GM21723 (cell line): ENCODE measurements at regions not wholly inside any gene's neighbourhood (a gene's known extent, or its start where the extent isn't known, plus 50 kb on each side); places are given as distances from the start of the nearest gene placed in this dataset.
"Not testable (repeated sequence)": the region's sequence is repeated elsewhere in the genome, so short reads cannot be mapped to it uniquely, and the experiment has no call there.

ENCODE experiments used
- ATAC-seq: cut with Tn5 transposase; IDR thresholded peaks from one replicate; pipeline ENCODE4 v1.9.1; 2021; ENCODE audit warnings: mild to moderate bottlenecking, moderate library complexity; ENCODE audit not compliant: unreplicated experiment

GRCh38 chr2:88984079-88984478, 292.6 kb downstream of the RPIA start:
- not testable (repeated sequence) for ATAC-seq

GRCh38 chr2:88986721-88987330, 295.4 kb downstream of the RPIA start:
- not testable (repeated sequence) for ATAC-seq

GRCh38 chr2:88988617-88989016, 297.1 kb downstream of the RPIA start:
- ATAC-seq = not testable (repeated sequence)

DNA sequence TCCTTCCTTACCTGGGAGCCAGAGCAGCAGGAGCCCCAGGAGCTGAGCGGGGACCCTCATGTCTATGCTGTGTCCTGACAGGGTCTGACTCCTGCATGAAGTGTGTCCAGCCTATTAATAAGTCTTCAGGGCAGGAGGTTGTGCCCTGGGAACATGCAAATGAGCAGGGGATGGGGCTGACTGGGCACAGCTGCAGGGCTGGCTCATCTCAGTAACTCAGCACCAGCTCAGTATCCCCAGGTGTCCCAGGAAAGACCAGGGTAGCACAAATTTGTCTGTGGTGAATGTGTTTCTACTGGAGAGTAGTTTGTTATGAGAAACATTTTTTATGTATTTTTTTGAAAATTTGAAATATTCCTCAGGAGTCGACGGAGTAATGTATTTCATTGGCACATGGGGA, 301.3 kb downstream of the RPIA start:
- ATAC-seq = not testable (repeated sequence)

DNA sequence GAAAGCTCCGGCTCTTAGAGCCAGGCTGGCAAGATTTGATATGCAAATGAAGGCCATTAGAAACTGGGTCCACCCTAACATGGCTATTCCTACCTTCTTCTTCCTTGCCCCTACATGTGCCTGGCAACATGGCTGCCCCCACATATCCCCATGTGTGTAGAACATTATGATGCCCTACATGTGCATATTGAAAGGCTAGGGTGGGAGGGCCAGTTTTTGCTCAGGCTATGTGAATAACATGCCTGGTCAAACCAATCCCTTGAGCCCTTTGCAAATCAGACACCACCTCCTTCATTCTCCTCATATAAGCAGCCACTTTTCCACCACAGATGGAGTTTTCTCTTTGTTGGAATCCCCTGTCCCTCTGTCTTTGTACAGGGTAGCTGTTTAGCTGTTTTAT, 303.4 kb downstream of the RPIA start:
- not testable (repeated sequence) for ATAC-seq

- not testable (repeated sequence) for ATAC-seq
These were observed 305.1 kb downstream of the RPIA start for GRCh38 chr2:88996588-88996987.

GRCh38 chr2:88999365-88999764, 307.9 kb downstream of the RPIA start:
- ATAC-seq = no peak

DNA sequence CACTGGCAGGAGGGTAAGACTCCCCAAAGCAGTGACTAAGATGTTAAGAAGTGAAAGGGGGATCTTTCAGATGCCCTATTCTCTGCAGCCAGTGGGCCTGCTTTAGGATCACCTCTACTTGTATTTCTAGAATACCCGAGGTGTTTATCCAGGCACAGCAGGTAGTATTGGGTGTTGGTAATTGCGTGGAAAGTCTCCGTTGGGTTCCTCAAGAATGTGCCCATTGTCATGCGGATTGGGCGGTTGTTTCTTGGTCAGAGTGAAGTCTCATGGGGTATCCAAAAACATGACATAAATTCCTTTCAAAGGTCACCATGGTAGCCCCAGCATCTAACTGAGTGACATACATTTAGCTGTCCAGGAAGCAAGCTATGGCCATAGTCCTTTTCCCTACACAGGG, 308.8 kb downstream of the RPIA start:
- ATAC-seq = no peak

- not testable (repeated sequence) for ATAC-seq
These were observed 312.8 kb downstream of the RPIA start for GRCh38 chr2:89004238-89004637.

GRCh38 chr2:89020566-89020965, 329.1 kb downstream of the RPIA start:
- ATAC-seq = not testable (repeated sequence)

DNA sequence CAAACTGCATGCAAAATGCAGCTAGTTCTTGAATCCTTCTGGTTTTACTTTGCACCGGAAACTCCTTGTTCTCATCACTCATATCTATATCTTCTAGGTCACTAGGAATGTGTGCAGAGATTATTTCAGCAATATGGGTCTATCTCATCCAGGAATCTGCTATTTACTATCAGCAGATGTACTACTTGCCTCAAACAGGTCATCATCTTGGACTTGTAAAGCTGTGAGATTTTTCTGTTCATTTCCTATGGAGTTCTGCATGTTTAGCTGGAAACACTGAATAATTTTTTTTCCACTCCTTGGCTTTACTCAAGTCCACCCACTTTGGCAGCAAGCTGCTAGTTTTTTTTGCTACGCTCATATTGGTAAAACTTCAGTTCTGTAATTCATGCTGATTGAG, 334.8 kb downstream of the RPIA start:
- not testable (repeated sequence) for ATAC-seq

DNA sequence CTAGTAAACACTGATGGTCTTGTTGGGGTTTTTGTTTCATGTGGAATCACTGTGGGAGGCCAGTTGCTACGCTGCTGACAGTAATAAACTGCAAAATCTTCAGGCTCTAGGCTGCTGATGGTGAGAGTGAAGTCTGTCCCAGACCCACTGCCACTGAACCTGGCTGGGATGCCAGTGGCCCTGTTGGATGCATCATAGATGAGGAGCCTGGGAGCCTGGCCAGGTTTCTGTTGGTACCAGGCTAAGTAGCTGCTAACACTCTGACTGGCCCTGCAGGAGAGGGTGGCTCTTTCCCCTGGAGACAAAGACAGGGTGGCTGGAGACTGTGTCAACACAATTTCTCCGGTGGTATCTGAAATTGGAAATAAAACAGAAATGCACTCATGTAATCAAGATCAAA, 335.6 kb downstream of the RPIA start:
- not testable (repeated sequence) for ATAC-seq

- not testable (repeated sequence) for ATAC-seq
These were observed 336.1 kb downstream of the RPIA start for GRCh38 chr2:89027536-89027935.

DNA sequence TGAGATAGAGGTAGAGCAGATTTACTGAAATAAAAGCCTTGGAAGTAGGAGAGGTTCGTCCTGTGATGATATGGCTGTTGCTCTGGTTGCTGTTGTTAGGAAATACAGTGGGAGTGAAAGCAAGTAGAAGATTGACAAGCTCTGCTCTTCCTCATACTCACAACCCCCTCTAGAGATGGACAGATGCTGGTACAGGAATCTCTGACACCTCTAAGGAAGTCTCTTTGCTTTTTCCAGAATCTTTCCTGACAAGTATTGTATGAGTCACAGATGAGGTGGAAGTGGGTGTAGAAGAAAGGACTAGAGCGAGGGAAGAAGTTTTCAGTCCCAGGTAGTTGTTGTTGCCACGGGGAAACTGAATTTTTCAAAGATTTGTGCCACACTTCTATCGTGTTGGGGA, 337.8 kb downstream of the RPIA start:
- not testable (repeated sequence) for ATAC-seq

DNA sequence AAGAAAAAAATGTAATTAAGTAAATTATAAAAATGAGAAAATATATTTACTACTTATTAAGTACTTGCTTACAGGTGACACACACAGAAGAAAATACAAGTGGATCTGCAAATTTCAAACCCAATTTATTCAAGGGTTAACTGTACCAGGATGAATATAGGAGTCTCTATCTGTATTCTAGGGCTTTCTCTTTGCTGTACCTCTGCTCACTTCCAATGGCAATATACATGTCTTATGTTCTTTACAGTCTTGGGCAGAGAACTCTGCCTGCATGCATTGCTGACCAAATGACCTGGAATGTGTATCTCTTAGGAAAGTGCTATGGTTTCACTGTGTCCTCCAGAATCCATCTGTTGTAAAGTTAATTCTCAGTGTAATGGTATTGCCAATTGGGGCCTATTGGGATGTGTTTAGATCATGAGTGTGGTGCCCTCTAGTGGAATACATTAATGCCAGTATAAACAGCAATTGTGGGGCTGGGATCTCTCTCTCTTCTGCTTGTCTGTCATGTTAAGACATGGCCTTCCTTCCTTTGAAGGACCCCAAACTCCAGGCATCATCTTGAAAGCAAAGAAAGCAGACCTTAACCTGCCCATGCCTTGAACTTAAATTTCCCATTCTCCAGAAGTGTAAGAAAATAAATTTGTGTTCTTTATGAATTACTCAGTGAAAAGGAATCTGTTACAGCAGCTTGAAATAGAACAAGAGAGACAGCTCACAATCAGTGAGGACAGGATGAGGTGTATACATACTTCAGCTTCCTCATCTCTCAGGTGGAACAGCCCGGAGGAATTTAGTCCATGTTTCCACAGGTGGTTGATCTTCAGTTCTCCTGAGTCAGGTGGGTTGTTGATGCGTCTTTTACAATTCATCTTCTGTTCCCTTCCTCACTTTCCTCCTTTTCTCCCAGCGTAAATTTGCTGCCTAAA, 356.9 kb downstream of the RPIA start:
- ATAC-seq = peak; percentile 82

GRCh38 chr2:89058616-89059015, 367.1 kb downstream of the RPIA start:
- not testable (repeated sequence) for ATAC-seq

DNA sequence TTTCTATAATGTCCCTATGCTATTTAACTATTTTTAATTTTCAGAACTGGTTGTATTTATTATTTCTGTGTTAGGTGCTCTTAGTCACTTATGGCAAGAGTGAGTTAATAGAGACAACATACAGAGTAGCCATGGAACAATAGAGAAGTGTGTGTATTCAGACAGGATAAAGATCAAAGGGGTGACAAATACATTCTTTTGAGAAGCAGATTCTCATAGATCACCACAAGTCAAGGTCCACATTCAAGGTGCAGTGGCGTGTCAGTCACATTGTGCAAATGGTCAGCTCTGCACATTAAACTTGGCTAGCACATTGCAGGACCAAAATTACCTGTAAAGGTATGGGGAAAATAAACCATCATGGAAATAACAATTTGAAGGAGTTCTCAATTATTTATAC, 369.7 kb downstream of the RPIA start:
- ATAC-seq = not testable (repeated sequence)

DNA sequence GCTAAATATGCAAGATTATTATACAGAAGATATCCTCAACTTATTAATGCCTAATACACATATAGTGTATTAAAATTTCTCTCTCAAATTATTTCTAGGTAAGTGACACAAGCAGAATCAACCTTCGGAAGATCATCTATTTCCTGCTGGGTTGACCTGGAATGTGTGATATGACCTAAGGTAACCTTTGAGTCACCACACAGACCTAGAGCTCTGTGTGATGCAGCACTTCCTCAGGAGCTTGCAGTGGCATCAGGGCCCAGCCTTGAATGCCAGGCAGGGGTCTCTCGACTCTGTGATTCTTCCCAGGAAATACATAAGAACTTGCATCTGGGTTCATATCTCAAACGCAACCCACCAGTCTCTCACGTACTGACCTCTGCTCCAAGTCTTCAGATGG, 385.3 kb downstream of the RPIA start:
- ATAC-seq = not testable (repeated sequence)

DNA sequence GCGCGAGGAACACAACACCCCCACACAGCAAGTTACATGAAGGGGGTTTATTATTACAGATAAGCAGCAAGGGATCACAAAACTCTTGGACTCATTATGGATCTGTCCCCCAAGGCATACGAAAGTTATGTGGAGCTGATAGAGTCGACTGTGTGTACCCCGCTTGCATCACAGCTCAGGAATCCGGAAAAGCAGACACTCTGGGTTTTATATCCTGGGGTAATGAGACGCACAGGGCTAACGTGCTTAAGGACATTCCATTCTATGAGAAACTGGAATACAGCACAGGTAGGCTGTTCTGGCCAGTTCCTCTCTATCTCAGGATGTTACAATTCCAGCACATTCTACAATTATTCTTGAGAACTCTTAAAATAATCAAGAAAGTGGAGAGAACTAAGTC, 401.4 kb downstream of the RPIA start:
- not testable (repeated sequence) for ATAC-seq

DNA sequence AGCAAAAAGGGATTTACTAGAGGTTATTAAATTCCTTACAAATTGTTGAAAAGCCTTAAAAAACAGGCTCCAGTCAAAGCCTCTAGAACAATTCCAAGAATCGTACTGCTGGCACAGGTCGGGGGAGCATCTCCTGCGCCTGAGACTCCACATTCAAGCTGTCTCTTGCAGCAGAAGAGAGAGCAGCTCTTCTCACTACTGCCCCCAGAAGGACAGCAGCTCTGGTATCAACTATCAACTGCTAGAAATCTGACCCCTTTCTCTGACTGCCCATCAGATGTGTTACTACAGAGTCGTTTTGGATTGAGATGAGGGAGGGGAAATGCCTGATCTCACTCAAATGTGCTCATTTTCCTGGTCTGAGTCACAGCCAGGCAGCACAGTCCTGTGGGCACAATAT, 403.6 kb downstream of the RPIA start:
- ATAC-seq = not testable (repeated sequence)

GRCh38 chr2:89102587-89102986, 411.1 kb downstream of the RPIA start:
- ATAC-seq = not testable (repeated sequence)
